HCEC 1CT (cell line): ENCODE measurements at regions not wholly inside any gene's neighbourhood (a gene's known extent, or its start where the extent isn't known, plus 50 kb on each side); places are given as distances from the start of the nearest gene placed in this dataset.
"Not testable (repeated sequence)": the region's sequence is repeated elsewhere in the genome, so short reads cannot be mapped to it uniquely, and the experiment has no call there.

Experiments used
- DNase-seq: peaks from one replicate; pipeline ENCODE4 v3.0.0-alpha.2; 2017

DNA sequence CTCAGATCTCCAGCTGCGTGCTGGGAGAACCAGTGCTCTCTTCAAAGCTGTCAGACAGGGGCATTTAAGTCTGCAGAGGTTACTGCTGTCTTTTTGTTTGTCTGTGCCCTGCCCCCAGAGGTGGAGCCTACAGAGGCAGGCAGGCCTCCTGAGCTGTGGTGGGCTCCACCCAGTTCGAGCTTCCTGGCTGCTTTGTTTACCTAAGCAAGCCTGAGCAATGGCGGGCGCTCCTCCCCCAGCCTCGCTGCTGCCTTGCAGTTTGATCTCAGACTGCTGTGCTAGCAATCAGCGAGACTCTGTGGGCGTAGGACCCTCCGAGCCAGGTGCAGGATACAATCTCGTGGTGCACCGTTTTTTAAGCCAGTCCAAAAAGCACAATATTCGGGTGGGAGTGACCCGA lies 864.4 kb downstream of the GBE1 start:
- DNase-seq: not testable (repeated sequence)

DNA sequence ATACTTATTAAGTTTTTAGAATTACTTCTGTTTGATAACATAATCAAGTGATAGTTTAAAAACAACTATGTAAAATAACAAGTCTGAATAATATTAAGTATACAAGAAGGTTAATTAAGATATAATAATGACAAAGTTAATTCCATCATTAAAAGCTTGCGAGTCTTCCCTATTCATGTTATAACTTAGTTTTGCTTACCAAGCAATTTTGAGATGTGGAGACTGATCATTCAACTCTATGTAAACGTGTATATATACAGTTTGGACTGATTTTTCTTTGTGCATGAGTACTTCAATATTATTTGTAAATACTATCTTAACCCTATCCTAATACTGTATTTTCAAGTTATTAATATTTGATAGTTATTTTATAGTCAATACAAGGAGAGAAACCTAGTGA lies 870.9 kb downstream of the GBE1 start:
- DNase-seq: no peak

DNA sequence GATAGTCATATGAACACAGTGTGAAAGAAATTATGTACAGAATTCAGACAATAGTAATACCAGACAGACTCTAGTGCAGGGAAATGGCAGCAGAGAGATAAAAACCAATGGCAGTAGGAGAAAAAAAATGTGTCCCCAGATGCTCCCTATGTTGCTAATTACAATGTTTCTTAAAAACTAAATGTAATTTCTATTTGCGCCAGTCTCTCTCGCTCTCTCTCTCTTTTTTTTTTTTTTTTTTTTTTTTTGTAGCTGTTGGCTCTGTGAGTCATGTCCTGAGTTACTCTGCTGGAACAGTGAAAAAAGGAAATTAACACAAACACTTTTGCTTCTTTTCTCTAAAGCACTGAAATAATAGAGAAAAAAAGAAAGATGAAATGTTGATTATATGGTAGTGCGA lies 871.9 kb downstream of the GBE1 start:
- DNase-seq: no peak

DNA sequence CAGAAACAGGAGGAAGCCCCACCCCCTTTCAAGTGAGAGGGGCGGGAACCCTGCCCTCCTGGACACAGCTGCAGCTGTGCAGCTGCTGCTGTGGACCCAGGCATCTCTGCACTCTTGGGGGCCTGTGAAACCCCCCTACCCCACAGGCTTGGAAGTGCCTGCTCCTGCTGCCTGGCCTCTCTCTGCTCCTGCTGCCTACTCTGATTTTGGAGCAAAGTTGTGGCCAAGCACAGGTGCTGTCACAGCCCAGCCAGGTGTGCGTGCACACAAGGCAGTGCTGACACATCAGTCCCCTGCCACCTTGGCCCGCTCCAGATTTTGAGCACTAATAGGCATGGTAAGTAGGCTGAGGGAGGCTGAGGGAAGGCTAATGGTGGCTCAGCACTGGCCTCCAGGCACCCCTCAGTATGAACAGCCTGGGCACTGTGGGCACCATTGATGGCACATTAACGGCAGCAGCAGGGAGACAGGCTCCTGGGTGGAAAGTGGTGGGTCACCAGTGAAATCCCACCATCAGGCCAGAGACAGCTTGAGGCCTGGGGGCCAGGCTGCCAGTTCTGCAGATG lies 890.9 kb downstream of the GBE1 start:
- DNase-seq: no peak

DNA sequence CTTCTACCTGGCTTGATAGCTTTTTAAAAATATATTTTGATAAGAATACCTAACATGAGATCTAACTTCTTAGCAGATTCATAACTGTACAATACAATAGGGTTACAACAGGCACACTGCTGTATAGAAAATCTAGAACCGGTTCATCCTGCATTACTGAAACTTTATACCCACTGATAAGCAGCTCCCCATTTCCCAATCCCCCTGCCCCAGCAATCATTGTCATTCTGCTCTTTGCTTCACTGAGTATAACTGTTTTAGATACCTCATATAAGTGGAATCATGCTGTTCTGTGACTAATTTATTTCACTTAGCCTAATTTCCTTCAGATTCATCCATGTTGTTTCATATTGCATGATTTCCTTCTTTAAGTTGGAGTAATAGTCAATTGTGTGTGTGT lies 906.0 kb downstream of the GBE1 start:
- DNase-seq: no peak

DNA sequence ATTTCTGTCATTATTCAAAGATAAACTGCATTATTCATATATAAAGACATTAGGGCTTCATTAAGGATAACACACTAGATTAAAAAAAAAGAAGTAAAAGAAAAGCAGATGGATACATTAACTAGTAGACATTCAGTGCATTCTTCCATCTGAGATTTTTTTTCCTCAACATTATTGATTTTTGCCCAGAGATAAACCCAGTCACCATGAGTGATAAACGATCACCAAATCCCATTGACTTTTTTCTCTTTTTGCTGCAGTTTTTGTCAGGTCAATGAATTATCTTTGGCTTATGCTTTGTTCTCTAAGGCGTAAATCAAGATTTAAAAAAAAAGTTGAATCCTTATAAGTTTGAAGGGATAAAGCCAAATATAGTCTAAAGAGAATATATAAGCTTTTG lies 925.0 kb downstream of the GBE1 start:
- no peak for DNase-seq

DNA sequence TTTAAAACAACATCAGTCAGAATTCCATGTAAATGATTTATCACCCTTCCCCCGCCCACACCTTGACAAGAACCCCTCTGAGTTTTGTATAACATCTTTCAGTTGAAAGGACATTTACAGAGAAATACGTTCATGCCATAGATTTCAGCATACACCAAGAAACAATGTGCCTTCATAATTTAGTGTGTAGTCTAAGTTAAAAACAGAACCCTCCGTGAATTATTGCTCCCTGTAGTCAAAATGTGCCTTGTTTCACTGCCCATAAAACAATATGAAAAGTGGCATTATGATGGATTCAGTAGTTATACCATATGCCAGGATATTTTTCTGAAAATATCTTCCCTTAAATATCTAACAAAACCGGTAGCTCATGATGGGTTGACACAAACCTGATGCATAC lies 953.9 kb downstream of the GBE1 start:
- no peak for DNase-seq

DNA sequence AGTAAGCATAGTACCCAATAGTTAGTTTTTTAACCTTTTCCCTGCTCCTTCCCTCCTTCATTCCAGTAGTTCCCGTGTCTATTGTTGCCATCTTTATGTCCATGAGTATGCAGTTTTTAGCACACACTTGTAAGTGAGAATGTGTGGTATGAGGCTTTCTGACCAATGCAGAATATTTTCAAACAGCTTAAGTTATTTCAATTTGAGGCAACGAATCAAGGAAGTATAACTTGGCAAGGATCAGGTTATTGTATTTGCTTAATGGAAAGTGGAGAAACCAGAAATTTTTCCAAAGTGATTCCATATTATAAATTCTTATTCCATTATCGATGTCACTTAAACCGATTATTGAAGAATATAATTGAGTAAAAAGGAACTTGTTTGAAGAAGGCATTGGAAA lies 954.8 kb downstream of the GBE1 start:
- no peak for DNase-seq

DNA sequence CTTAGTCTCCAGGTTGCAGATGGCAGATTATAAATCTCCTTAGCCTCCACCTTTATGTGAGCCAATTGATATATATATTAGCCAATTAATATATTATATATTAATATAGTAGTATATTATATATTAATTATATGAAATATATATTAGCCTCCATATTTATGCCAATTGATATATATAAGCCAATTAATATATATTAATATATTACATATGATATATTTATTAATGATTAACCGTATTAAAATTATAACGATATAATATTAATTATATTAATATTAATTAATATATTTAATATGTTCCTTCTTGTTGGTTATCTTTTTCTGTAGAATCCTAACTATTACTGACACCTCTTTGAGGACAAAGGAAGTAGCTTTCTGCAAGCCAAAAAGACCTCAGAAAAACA lies 972.5 kb downstream of the GBE1 start:
- no peak for DNase-seq

DNA sequence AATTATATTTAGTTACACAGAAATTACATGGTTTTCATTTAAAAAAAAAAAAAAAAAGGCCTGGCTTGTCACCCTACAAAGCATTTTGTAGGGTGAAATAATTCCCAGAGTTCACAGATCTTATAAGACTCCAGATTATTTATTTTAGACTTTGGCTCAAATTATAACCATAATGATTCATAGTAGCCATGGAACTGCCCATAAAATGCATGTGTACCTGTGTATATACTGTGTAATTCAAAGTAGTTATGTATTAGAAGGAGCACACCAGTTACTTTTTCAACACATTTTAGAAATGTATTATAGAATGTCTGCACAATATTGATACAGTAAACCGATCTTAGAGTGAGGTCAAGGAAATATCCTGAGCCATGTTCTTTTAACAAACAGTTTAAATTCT lies 975.6 kb downstream of the GBE1 start:
- no peak for DNase-seq

DNA sequence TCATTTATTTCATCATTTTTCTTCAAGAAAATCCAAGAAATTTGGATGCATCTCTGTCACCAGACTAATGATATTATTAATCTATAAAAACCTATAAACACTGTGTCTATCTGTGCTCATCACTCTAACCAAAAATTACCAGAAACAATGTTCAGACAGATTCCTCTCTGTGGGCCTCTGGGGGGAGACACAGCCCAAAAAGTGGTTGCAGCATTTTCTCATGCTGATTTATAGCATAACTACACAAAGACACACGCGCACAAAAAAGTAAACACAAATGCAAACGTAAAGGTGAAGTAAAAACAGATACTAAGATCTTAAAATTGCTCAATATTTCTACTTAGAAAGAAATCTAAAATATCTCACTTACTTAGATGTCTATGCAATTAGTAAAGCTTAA lies 976.0 kb downstream of the GBE1 start:
- no peak for DNase-seq

DNA sequence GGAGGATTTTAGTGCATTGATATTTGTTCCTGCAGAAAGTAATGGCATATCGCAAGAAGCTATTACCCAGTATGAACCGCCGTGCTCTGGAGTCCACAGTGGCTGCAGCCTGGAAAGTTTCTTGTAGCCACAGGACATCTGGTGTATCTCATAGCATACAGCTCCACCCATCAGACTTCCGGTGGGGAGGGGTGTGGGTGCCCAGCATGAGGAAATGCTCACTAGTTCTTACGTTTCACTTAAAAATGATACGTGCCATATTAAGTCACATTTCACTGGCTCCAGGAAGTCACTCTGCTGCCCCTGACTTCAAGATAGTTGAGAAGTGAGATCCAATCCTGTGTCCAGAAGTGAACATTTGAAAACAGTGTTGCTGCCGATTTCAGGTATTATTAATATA lies 990.4 kb downstream of the GBE1 start:
- no peak for DNase-seq

DNA sequence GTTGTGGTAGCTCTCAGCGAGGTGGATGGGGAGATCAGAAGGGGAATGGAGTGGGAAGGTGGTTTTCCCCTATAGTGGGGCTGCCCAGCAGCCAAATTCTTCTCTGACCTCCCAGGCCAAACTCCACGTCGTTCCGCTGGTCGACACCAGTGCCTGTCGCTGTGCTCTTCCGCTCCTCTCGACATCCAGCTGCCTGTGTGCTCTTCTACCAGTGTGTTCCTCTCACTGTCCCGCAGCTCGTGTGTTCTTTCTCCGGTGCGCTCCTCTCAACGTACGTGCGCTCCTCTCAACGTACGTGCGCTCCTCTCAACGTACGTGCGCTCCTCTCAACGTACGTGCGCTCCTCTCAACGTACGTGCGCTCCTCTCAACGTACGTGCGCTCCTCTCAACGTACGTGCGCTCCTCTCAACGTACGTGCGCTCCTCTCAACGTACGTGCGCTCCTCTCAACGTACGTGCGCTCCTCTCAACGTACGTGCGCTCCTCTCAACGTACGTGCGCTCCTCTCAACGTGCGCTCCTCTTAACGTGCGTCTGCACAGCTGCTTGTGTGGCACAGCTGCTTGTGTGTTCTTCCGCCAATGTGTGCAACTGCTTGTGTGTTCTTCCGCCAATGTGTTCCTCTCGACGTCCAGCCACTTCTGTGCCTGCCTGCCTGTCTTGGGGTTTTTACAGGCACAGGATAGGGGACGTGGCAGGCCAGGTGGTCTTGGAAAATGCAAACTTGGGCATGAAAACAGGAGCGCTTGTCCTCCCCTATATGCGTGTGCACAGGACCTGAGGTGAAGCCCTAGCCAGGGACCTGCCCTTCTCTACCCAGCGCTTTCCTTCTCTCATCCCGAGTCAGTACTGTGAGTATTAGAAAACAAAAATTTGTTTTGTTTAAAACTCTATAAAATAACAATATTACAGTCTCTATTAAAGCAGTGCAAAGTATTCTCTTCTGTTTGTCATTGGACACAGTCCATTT lies 991.1 kb downstream of the GBE1 start:
- no peak for DNase-seq

DNA sequence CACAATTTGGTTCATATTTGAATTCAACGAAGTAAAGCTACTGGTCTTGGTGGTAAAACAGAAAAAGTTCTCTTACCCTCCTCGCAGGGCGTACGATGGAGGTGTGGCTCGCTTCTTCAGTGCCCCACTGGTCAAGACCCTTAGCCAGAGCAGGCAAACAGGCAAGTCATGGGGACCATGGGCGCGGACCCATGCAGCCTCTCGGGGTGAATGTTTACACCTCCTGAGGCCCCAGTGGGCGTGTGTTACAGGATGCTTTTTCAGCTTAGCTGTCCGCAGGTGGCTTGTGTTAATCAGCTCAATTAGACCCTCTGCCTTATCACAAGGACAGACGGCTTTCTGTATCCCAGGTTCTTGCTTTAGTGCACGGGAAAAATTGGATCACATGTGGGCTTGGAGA lies 991.8 kb downstream of the GBE1 start:
- DNase-seq: no peak

DNA sequence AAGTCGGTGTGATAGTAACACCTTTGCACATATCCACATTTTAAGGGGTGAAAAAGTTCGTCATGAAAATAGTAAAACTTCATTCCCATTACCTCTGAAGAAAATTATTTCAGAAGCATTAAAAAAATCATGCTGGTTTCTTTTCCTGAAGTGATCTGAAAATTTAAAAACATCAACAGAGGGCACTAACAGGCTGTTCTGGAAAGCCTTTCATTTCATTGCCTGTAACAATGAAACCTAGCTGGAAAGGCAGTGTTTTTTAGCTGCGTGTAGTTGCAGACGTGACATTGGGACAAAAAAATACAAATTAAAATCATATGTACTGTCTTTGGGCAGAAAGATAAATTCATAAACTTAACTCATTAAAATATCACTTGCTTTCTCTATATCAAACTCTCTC lies 993.8 kb downstream of the GBE1 start:
- no peak for DNase-seq

DNA sequence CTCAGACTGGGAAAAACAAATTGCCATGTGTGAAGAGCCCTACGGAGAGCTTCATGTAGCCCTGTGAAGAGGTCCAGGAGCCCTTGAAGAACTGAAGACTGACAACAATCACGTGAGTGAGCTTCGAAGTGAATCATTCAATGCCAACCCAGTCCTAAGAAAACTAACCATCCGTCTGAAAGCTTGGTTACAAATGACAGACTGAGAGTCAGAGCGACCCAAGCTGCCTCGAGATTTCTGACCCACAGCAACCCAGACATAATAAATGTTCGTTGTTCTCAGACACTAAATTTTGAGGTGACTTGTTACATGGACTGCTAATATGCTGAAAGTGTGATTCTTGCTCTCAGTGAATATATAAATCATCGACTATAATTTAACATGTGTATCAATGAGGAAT lies 987.2 kb upstream of the ROBO1 start:
- DNase-seq: no peak

DNA sequence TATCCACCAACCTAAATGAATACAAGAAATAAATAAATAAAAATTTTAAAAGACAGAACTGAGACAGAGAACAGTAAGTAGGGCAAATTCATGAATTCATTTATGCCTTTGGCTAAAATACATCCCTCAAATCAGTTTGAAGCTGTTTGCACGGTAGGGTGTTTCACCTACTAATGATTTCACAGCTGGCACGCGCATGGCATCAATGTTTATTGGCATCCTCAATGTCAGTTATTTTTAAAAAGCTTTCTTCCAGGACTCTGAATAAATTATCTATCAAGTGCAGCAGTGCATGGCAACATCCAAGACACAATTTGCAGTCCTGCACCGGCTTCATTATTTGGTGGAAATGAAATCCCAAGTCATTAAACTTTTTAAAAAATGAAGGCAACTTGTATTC lies 985.2 kb upstream of the ROBO1 start:
- no peak for DNase-seq

DNA sequence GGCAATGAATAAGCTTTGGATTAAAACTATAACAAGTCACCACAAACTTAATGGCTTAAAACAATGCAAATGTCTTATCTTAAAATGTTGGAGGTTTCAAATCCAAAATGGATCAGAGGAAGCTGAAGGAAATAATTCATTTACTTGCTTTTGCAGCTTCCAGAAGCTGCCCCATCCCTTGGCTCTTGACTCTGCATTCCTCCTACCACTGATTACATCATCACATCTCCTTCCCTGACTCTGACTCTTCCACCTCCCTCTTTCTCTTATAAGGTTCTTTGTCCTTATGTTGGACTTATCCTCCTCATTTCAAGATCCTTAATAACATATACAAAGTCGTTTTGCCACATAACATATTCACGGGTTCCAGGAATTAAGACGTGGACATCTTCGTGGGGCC lies 982.8 kb upstream of the ROBO1 start:
- no peak for DNase-seq

DNA sequence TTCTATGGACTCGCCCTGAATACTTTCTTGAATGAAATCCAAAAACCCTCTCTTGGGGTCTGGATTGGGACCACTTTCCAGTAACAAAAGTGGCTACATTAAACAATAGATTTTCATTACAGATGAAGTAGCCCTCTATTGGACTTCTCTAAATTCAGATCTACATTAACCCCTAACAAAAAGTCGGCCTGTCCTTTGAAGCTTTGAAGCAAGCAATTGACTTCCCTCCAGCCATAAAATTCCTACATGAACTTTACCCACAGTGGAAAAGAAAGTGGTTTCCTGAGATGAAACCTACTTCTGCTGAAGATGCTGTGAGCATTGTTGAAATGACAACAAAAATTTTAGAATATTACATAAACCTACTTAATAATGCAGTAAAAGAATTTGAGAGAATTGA lies 967.1 kb upstream of the ROBO1 start:
- DNase-seq: no peak

DNA sequence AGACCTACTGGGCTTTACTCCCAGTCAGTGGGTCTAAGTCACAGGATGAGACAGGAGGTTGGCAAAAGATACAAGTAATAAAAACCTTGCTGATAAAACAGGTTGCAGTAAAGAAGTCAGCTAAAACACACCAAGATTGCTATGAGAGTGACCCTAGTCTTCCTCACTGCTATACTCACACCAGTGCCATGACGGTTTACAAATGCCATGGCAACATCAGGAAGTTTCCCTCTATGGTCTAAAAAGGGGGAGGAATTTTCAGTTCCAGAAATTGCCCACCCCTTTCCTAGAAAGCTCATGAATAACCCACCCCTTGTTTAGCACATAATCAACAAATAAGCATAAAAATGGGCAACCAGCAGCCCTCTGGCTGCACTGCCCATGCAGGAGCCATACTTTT lies 966.7 kb upstream of the ROBO1 start:
- no peak for DNase-seq

DNA sequence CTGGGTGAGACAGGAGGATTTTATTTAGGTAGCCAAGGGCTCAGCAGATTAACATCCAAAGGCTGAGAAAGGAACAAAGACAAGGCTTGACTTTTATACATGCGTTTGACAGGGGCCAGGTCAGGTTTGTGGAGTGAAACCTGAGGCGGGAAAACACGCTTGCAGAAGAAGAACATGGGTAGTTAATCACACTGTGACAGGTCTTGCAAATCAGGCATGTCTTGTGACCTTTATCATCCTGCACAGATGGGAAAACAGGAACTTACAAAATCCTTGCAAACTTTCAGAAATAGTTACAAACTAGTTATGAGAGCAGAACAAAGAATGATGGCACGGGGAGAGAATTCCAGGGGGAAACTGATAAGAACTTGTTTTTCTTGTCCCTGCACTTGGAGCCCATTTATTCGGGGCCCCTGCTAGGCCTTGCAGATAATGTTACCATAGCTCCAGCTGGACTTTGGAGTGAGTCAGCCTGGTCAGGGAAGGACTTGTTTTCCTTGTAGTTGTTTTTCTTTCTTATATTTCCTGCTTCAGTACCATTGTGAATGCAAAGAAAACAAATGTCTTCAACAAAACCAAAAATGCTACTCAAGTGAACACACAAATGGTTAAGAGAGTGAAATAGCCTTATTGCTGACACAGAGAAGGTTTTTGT lies 965.9 kb upstream of the ROBO1 start:
- peak; percentile 6 for DNase-seq

DNA sequence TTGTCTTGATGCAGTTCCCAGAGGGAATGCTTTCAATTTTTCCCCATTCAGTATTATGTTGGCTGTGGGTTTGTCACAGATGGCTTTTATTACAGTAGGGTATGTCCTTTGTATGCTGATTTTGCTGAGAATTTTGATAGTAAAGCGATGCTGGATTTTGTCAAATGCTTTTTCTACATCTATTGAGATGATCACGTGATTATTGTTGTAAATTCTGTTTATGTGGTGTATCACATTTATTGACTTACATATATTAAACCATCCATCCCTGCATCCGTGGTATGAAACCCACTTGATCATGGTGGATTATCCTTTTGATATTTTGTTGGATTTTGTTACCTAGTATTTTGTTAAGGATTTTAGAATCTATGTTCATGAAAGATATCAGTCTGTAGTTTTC lies 959.8 kb upstream of the ROBO1 start:
- not testable (repeated sequence) for DNase-seq

DNA sequence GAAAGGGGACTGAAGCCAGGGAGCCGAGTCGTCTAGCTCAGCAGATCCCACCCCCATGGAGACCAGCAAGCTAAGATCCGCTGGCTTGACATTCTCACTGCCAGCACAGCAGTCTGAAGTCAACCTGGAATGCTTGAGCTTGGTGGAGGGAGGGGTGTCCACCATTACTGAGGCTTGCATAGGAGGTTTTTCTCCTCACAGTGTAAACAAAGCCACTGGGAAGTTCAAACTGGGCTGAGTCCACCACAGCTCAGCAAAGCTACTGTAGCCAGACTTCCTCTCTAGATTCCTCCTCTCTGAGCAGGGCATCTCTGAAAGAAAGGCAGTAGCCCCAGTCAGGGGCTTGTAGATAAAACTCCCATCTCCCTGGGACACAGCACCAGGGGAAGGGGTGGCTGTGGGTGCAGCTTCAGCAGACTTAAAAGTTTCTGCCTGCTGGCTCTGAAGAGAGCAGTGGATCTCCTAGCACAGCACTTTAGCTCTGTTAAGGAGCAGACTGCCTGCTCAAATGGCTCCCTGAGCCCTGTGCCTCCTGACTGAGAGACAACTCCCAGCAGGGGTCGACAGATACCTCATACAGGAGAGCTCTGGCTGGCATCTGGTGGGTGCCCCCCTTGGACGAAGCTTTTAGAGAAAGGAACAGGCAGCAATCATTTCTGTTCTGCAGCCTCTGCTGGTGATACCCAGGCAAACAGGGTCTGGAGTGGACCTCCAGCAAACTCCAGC lies 942.0 kb upstream of the ROBO1 start:
- DNase-seq: not testable (repeated sequence)

DNA sequence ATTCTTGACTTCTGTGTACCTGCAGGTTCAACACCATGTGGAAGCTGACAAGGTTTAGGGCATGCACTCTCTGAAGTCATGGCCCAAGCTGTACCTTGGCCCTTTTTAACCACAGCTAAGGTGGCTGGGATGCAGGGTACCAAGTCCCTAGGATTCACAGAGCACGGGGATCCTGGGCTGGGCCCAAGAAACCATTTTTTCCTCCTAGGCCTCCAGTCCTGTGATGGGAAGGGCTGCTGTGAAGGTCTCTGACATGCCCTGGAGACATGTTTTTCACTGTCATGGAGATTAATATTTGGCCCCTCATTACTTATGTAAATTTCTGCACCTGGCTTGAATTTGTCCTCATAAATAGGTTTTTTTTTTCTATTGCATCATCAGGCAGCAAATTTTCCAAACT lies 937.5 kb upstream of the ROBO1 start:
- no peak for DNase-seq
